ENCODE measurements at regions not wholly inside any gene's neighbourhood (a gene's known extent, or its start where the extent isn't known, plus 50 kb on each side); places are given as distances from the start of the nearest gene placed in this dataset.

GRCh38 chr7:30212701-30213111 lies 71.7 kb upstream of the ZNRF2 start:
- no peak for DNase-seq

DNA sequence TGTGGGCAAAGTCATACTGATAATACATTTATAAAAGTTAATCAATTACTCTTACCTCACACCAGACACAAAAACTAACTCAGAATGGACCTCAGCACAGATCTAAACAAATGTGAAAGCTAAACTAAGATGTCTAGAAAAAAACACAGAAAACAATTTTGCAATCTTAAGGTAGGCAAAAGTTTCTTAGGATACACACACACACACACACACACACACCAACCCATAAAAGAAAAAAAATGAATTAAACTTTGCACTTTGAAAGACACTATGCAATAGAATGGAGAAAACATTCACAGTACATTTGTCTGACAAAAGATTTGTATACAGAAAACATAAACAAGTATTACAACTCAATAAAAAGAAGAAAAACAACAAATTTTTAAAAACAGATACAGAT lies 70.8 kb upstream of the ZNRF2 start:
- no peak for DNase-seq

GRCh38 chr7:30214651-30215137 lies 69.7 kb upstream of the ZNRF2 start:
- DNase-seq: no peak

- no peak for DNase-seq
Observed at GRCh38 chr7:30221764-30222163, 62.6 kb upstream of the ZNRF2 start.

GRCh38 chr7:30222515-30223215 lies 61.7 kb upstream of the ZNRF2 start:
- DNase-seq: no peak

GRCh38 chr7:30223896-30224295 lies 60.5 kb upstream of the ZNRF2 start:
- no peak for DNase-seq

- DNase-seq: no peak
Observed at GRCh38 chr7:30224511-30225062, 59.8 kb upstream of the ZNRF2 start.

GRCh38 chr7:30225863-30226613 lies 58.4 kb upstream of the ZNRF2 start:
- peak in 1 of 2 experiments; percentile 42 for DNase-seq

DNA sequence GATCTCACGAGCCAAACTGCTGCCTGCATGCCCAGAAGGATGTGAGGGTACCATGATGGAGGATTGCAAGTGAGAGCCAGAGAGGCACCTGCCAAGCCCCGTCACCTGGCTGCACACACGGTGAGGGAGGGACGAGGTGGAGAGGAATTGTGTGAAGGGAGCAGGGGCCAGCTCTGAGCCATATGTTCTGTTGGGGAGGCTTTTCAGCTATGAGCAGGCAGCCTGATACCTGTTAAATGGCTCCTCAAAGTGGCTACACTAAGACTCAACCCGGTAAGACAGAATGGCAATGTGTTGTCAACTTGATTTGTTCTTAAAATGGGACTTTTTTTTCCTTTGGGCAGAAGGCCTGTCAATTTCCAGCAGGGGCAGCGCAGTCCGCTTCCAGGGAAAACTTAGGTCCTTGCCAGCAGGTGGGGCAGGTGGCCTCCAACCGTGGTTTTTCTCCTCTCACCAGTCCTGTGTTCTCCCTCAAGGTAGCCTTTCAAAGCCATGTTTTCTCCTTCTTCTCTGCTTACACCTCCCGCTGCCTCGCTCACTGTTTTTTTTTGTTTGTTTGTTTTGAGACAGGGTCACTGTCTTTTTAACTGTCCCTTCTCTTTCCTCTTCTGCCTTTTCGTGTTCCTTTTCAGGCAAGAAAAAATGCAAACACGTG lies 57.7 kb upstream of the ZNRF2 start:
- peak in 1 of 2 experiments; percentile 39 for DNase-seq

DNA sequence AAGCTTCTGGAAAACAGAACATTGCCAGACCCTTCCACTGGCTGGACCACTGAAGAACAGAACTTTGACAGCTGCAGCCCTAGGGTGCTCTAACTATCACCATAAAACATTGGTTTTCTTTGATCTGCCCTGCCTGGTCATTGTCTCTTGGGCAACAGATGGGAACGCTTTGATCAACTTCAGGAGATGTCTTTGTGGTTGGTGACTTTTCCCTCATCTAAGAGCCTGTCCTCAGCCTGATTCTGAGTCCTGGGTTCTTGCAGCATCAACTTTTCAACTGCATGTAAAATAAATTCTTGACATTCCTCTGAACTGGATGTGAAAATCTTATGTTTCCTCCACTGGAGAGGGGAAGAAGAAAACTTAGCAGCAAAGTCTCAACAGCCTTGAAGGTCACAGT lies 53.1 kb upstream of the ZNRF2 start:
- DNase-seq: no peak

- DNase-seq: no peak
Observed at GRCh38 chr7:30232391-30232790, 52.0 kb upstream of the ZNRF2 start.
